Panc1 (cell line): ENCODE measurements at regions not wholly inside any gene's neighbourhood (a gene's known extent, or its start where the extent isn't known, plus 50 kb on each side); places are given as distances from the start of the nearest gene placed in this dataset.

Experiments
- ATAC-seq: fragments of 200-7000 bp; cut with Tn5 transposase; 2 replicates; pipeline ENCODE4 v1.9.1; 2020; ENCODE audit warnings: mild to moderate bottlenecking, moderate library complexity
- BruUV-seq: library from RNA; stranded (reverse); fragments of 400-500 nt; replicated peaks from 2 replicates; lab custom pipeline; 2021; lab: Mats Ljungman, UMichigan
- CTCF ChIA-PET: fragments of 300-600 bp; sonication (Branson Sonifier 250); formaldehyde crosslinking; loops from one replicate; lab custom pipeline; 2022; ENCODE audit warnings: antibody characterized with exemption; lab: Charles Lee
- POLR2A ChIA-PET: fragments of 300-600 bp; sonication (Branson Sonifier 250); formaldehyde crosslinking; loops from one replicate; lab custom pipeline; 2022; ENCODE audit warnings: antibody characterized with exemption; lab: Charles Lee
- DNase-seq: peaks from one replicate; pipeline ENCODE4 v3.0.0-alpha.2; 2010; ENCODE audit warnings: low read depth, low spot score
- H3K27ac ChIP-seq: 2 replicates; pipeline ENCODE4 v1.5.1; 2011; ENCODE audit warnings: mild to moderate bottlenecking, low read length, inconsistent platforms
- H3K27me3 ChIP-seq: fragments of 200-500 bp; sonication (Bioruptor generic); 2 replicates; pipeline ENCODE4 v1.6.0; 2014; ENCODE audit warnings: low read length, inconsistent platforms; ENCODE audit not compliant: control insufficient read depth, insufficient read depth
- H3K36me3 ChIP-seq: fragments of 200-500 bp; sonication (Bioruptor generic); 2 replicates; pipeline ENCODE4 v1.5.1; 2014; ENCODE audit warnings: inconsistent platforms, mild to moderate bottlenecking, low read length, moderate library complexity; ENCODE audit not compliant: control insufficient read depth, insufficient read depth
- H3K4me1 ChIP-seq: 2 replicates; pipeline ENCODE4 v1.5.1; 2011; ENCODE audit warnings: inconsistent platforms, mild to moderate bottlenecking, low read length, moderate library complexity; ENCODE audit not compliant: control insufficient read depth, insufficient read depth
- H3K4me3 ChIP-seq, 2 experiments: 2 replicates each; pipeline ENCODE4 v1.5.1; 2011 to 2012; ENCODE audit warnings: low read depth in 2 of 2, low read length in 2 of 2, mild to moderate bottlenecking in 2 of 2, inconsistent platforms in 1 of 2, moderate library complexity in 1 of 2
- H3K9me3 ChIP-seq: fragments of 200-500 bp; sonication (Bioruptor generic); 2 replicates; pipeline ENCODE4 v1.5.1; 2014; ENCODE audit warnings: low read depth, mild to moderate bottlenecking, inconsistent platforms, low read length, moderate library complexity; ENCODE audit not compliant: control insufficient read depth, insufficient read depth
- CTCF ChIP-seq: fragments of 450-650 bp; IDR thresholded peaks from 2 replicates; pipeline ENCODE4 v1.5.1; 2017; ENCODE audit warnings: mild to moderate bottlenecking
- POLR2AphosphoS5 ChIP-seq: IDR thresholded peaks from 2 replicates; pipeline ENCODE4 v1.6.1; 2012; ENCODE audit warnings: mild to moderate bottlenecking, low read depth, low read length, moderate library complexity
- REST ChIP-seq, 2 experiments: IDR thresholded peaks; 2 replicates each; pipeline ENCODE4 v1.6.1; 2011 to 2012; ENCODE audit warnings: low read depth in 2 of 2, control low read depth in 1 of 2, low read length in 1 of 2, mild to moderate bottlenecking in 1 of 2, moderate library complexity in 1 of 2; ENCODE audit not compliant: insufficient read depth in 1 of 2
- SIN3A ChIP-seq: IDR thresholded peaks from 2 replicates; pipeline ENCODE4 v1.6.1; 2012; ENCODE audit warnings: low read depth, mild to moderate bottlenecking, low read length, moderate library complexity, borderline replicate concordance; ENCODE audit not compliant: insufficient read depth
- TCF7L2 ChIP-seq: IDR thresholded peaks from 2 replicates; pipeline ENCODE4 v1.6.1; 2011; ENCODE audit warnings: mild to moderate bottlenecking, low read depth, low read length, inconsistent platforms
- in situ Hi-C: cut with HindIII; loops from 2 replicates; pipeline ENCODE4 v1.10.0; 2016; ENCODE audit warnings: low sequenced_read_pairs, low pct_unique_long_range_greater_than_20kb
- intact Hi-C: fragments of 100-400 bp; cut with micrococcal nuclease; formaldehyde crosslinking; loops from one replicate; pipeline ENCODE4 v1.10.0; 2022; ENCODE audit not compliant: unreplicated experiment

DNA sequence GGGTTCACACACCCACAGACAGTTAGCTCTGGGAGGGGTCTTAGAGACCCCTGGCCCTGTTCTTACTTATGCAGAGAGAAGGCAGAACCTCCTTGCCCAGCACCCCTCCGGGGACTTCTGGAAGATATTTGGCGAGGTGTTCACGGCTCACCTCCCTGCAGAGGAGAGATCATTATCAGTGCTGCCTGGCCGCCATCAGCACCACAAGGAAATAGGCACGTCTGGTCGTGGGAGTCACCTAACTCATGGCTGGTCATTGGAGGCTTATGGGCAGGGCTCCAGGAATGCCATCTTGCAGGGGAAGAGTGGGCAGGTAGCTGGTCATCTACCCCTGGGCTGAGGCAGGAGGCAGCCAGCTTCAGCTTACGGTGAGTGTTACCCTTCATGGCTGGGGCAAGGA lies 189.4 kb downstream of the RPS24 start:
- no peak for DNase-seq
- H3K27ac ChIP-seq: no peak overlapping the region
- no TSS peak for BruUV-seq
- POLR2A ChIA-PET: no interaction called here
- in situ Hi-C loops (no loop called here), intact Hi-C loops (loop anchor here (10.0 kb wide), 1 partner anchor 302 kb away; no protein-coding TSS in a partner anchor)
- CTCF ChIA-PET: no interaction called here
- H3K4me1 ChIP-seq: no peaks in the 10 kb centered on the region
- no peaks in the 10 kb centered on the region for H3K36me3 ChIP-seq
- H3K27me3 ChIP-seq: no peaks in the 10 kb centered on the region; the same call in none of the 2 replicates
- TF ChIP-seq REST (IDR thresholded peaks at IDR 0.05; ENCODE audit: insufficient read depth in 1 of 2, low read depth in 2 of 2, low read length in 1 of 2) (no peak), CTCF (no peak), TCF7L2 (no peak), POLR2AphosphoS5 (no peak), SIN3A (no peak)
- ATAC-seq: no peak
- H3K4me3 ChIP-seq: no peak overlapping the region
- H3K9me3 ChIP-seq: no peaks in the 10 kb centered on the region

DNA sequence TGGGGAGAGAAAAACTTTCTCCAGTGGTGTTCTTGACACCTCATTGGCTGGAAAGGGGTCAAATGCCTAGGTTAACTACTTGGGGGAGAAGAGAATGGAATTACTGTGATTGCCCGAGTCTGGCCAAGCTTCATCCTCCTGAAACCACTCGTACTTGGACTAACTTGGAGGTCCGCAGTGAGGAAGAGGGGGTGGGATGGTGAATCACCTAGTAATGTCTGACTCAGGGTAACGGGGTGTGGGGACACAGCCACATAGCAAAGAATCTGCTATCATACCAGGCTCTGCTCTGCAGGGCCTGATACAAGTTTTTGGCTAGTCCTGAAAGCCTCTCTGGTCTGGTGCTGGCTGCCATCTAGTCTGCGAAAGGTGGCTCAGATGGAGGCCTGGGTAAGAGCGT lies 190.9 kb downstream of the RPS24 start:
- POLR2A ChIA-PET: no interaction called here
- H3K36me3 ChIP-seq: no peaks in the 10 kb centered on the region

More for the DNA sequence above, 190.9 kb downstream of the RPS24 start:
- H3K27ac ChIP-seq: no peak overlapping the region
- ATAC-seq: no peak
- no peaks in the 10 kb centered on the region for H3K9me3 ChIP-seq
- no peaks in the 10 kb centered on the region for H3K4me1 ChIP-seq
- DNase-seq: no peak
- no peak for TF ChIP-seq REST (IDR thresholded peaks at IDR 0.05; ENCODE audit: insufficient read depth in 1 of 2, low read depth in 2 of 2, low read length in 1 of 2)
- no peak for TF ChIP-seq SIN3A
- no peak for TF ChIP-seq TCF7L2
- no peak for TF ChIP-seq CTCF
- TF ChIP-seq POLR2AphosphoS5: no peak
- no peak overlapping the region for H3K4me3 ChIP-seq
- intact Hi-C loops: loop anchor here (10.0 kb wide), 1 partner anchor 300 kb away; no protein-coding TSS in a partner anchor
- BruUV-seq: no TSS peak
- in situ Hi-C loops: no loop called here
- H3K27me3 ChIP-seq: no peaks in the 10 kb centered on the region; the same call in 1 of the 2 replicates
- CTCF ChIA-PET: no interaction called here
